Immature natural killer cell (primary cell): ENCODE measurements at regions not wholly inside any gene's neighbourhood (a gene's known extent, or its start where the extent isn't known, plus 50 kb on each side); places are given as distances from the start of the nearest gene placed in this dataset.

Experiments used
- DNase-seq, 3 donors: peaks; one replicate each; pipeline ENCODE4 v3.0.0; 2022; ENCODE audit warnings: mixed read lengths in 1 of 3
- H3K27ac Mint-ChIP-seq, 6 donors: one replicate each; pipeline ENCODE4 v1.8.0; 2020; ENCODE audit warnings: mixed read lengths in 6 of 6, mild to moderate bottlenecking in 5 of 6, inconsistent platforms in 4 of 6, moderate library complexity in 3 of 6
- H3K27me3 Mint-ChIP-seq, 3 donors: one replicate each; pipeline ENCODE4 v1.8.0; 2020 to 2021; ENCODE audit warnings: low read depth in 3 of 3, mild to moderate bottlenecking in 3 of 3, mixed read lengths in 3 of 3, moderate library complexity in 3 of 3, inconsistent platforms in 1 of 3
- H3K36me3 Mint-ChIP-seq, 3 donors: one replicate each; pipeline ENCODE4 v1.8.0; 2020; ENCODE audit warnings: mixed read lengths in 3 of 3, inconsistent platforms in 2 of 3, mild to moderate bottlenecking in 2 of 3
- H3K4me1 Mint-ChIP-seq, 2 donors: one replicate each; pipeline ENCODE4 v1.8.0; 2020; ENCODE audit warnings: inconsistent platforms in 2 of 2, mild to moderate bottlenecking in 2 of 2, mixed read lengths in 2 of 2, moderate library complexity in 1 of 2
- H3K4me3 Mint-ChIP-seq, 5 donors: one replicate each; pipeline ENCODE4 v1.8.0; 2020; ENCODE audit warnings: mild to moderate bottlenecking in 5 of 5, mixed read lengths in 5 of 5, inconsistent platforms in 3 of 5, moderate library complexity in 3 of 5
- H3K9me3 Mint-ChIP-seq, 6 donors: one replicate each; pipeline ENCODE4 v1.8.0; 2020; ENCODE audit warnings: mild to moderate bottlenecking in 6 of 6, mixed read lengths in 6 of 6, inconsistent platforms in 4 of 6, moderate library complexity in 3 of 6

DNA sequence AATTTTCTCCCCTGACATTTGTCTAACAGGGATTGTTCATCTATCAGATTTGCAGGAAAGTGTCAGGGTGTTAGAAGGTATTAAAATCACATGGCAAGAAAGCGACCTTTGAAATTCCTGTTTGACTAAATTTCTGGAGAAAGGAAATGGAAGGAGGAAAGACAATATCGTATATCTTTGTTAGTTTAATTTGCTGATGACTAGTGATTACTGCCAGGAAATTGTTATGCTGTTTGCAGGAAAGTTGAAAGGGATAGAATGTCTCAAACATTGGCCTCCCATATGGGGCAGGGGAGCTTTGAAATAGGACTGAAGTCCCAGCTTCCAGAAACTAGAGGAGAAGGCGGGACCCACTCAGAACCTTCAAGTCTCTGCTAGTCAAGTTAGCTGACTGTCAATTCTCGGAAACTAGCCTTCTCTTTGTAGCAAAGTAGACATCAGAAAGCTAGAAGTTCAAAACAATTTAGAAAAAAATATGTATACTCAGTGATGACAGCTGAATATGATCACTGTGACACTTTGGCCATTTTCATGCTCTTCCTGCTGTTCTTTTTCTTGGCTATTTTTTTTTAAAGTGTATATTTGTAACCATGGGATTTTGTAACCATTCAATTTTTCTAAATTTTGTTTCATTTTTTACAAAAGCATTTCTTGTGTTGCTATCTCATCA lies 53.4 kb upstream of the RALGAPA2 start:
- Mint-ChIP-seq H3K27ac (no peak overlapping the region), H3K9me3 (peaks cover 0 to 3% (median 0%) of the 10 kb centered on the region in 6 donors), H3K27me3 (peaks cover 0 to 17% (median 6%) of the 10 kb centered on the region in 3 donors)

DNA sequence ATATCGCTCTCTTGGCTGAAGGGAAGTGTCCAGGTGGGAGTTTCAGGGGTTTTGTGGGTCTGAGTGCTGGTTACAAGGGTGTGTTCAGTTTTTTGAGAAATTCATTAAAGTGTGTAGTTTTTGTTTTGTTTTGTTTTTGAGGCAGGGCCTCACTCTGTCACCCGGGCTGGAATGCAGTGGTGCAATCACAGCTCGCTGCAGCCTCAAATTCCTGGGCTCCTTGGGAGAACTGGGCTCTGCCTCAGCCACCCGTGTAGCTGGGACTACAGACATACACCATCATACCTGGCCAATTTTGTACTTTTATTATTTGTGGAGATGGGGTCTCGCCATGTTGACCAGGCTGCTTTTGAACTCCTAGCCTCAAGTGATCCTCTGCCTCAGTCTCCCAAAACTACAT lies 51.2 kb upstream of the RALGAPA2 start:
- Mint-ChIP-seq H3K27me3 (peaks cover 0 to 17% (median 6%) of the 10 kb centered on the region in 3 donors), H3K4me1 (no peaks in the 10 kb centered on the region), H3K4me3 (no peak overlapping the region), H3K9me3 (peaks cover 0 to 3% (median 0%) of the 10 kb centered on the region in 6 donors), H3K36me3 (no peaks in the 10 kb centered on the region), H3K27ac (no peak overlapping the region)
- DNase-seq, result no peak

More for the DNA sequence above, 53.4 kb upstream of the RALGAPA2 start:
- Mint-ChIP-seq H3K4me3 (no peak overlapping the region), H3K4me1 (peaks cover 4 to 6% of the 10 kb centered on the region in 2 donors), H3K36me3 (no peaks in the 10 kb centered on the region)
- DNase-seq, result no peak
